Neural cell (in vitro differentiated cells): ENCODE measurements at regions not wholly inside any gene's neighbourhood (a gene's known extent, or its start where the extent isn't known, plus 50 kb on each side); places are given as distances from the start of the nearest gene placed in this dataset.

Experiments
- H2AFZ ChIP-seq: fragments of 200-600, 300-800 bp; sonication (generic), shearing (Covaris generic); 2 replicates; pipeline ENCODE4 v1.6.0; 2014; ENCODE audit warnings: low read depth, mild to moderate bottlenecking, antibody characterized with exemption, low read length, moderate library complexity
- H3F3A ChIP-seq: fragments of 200-600 bp; shearing (Covaris generic); 2 replicates; pipeline ENCODE4 v1.6.1; 2016; ENCODE audit warnings: mild to moderate bottlenecking, moderate library complexity, mixed read lengths, antibody characterized with exemption, low read length; ENCODE audit not compliant: insufficient read depth, poor library complexity, severe bottlenecking
- H3K27ac ChIP-seq: fragments of 200-600, 300-800 bp; sonication (generic), shearing (Covaris generic); 2 replicates; pipeline ENCODE4 v1.5.1; 2014; ENCODE audit warnings: mild to moderate bottlenecking, low read length, moderate library complexity
- H3K27me3 ChIP-seq: fragments of 300-800, 200-600 bp; sonication (generic), shearing (Covaris generic); 2 replicates; pipeline ENCODE4 v1.6.0; 2014; ENCODE audit warnings: mild to moderate bottlenecking, low read depth, low read length, moderate library complexity; ENCODE audit not compliant: insufficient read depth
- H3K36me3 ChIP-seq: fragments of 300-800, 200-600 bp; sonication (generic), shearing (Covaris generic); 2 replicates; pipeline ENCODE4 v1.5.1; 2014; ENCODE audit warnings: mild to moderate bottlenecking, antibody characterized with exemption, low read length, moderate library complexity; ENCODE audit not compliant: insufficient read depth
- H3K4me2 ChIP-seq: fragments of 300-800, 200-600 bp; sonication (generic), shearing (Covaris generic); 2 replicates; pipeline ENCODE4 v1.6.0; 2014; ENCODE audit warnings: mild to moderate bottlenecking, low read length
- H3K4me3 ChIP-seq: fragments of 300-800, 200-600 bp; sonication (generic), shearing (Covaris generic); 2 replicates; pipeline ENCODE4 v1.5.1; 2014; ENCODE audit warnings: mild to moderate bottlenecking, low read length, moderate library complexity
- H3K79me2 ChIP-seq: fragments of 200-600 bp; shearing (Covaris generic); replicated peaks from 2 replicates; pipeline ENCODE4 v1.6.0; 2014; ENCODE audit warnings: mild to moderate bottlenecking, low read length, moderate library complexity; ENCODE audit not compliant: insufficient read depth
- H3K9ac ChIP-seq: fragments of 300-800, 200-600 bp; sonication (generic), shearing (Covaris generic); 2 replicates; pipeline ENCODE4 v1.6.1; 2016; ENCODE audit warnings: mild to moderate bottlenecking, low read length, mixed read lengths
- H3K9me2 ChIP-seq: fragments of 200-600 bp; shearing (Covaris generic); 2 replicates; pipeline ENCODE4 v1.6.1; 2016; ENCODE audit warnings: mild to moderate bottlenecking, low read length, mixed read lengths; ENCODE audit not compliant: insufficient read depth
- H3K9me3 ChIP-seq: fragments of 200-600, 300-800 bp; sonication (generic), shearing (Covaris generic); 2 replicates; pipeline ENCODE4 v1.6.1; 2016; ENCODE audit warnings: mild to moderate bottlenecking, mixed run types, low read length, moderate library complexity, mixed read lengths
- H4K20me1 ChIP-seq: fragments of 200-600 bp; shearing (Covaris generic); 2 replicates; pipeline ENCODE4 v1.6.1; 2016; ENCODE audit warnings: mild to moderate bottlenecking, mixed run types; ENCODE audit not compliant: insufficient read depth
- EP300 ChIP-seq: fragments of 450-650 bp; conservative IDR thresholded peaks from 2 replicates; pipeline ENCODE4 v1.6.1; 2014; ENCODE audit warnings: antibody characterized with exemption, mild to moderate bottlenecking, moderate library complexity; ENCODE audit not compliant: poor library complexity, severe bottlenecking
- EZH2 ChIP-seq: fragments of 200-600, 300-800 bp; shearing (Covaris generic), sonication (generic); IDR thresholded peaks from 2 replicates; pipeline ENCODE4 v1.6.1; 2014; ENCODE audit warnings: antibody characterized with exemption, low read length, borderline replicate concordance, mild to moderate bottlenecking; ENCODE audit not compliant: insufficient read depth, poor library complexity, severe bottlenecking
- MXI1 ChIP-seq: fragments of 450-650 bp; conservative IDR thresholded peaks from 2 replicates; pipeline ENCODE4 v1.6.1; 2014; ENCODE audit warnings: antibody characterized with exemption, mild to moderate bottlenecking; ENCODE audit not compliant: poor library complexity, severe bottlenecking
- POLR2AphosphoS5 ChIP-seq: IDR thresholded peaks from 2 replicates; pipeline ENCODE4 v1.6.1; 2012
- RAD21 ChIP-seq: fragments of 450-650 bp; conservative IDR thresholded peaks from 2 replicates; pipeline ENCODE4 v1.6.1; 2014; ENCODE audit warnings: antibody characterized with exemption, mild to moderate bottlenecking, moderate library complexity
- SMC3 ChIP-seq: fragments of 450-650 bp; conservative IDR thresholded peaks from 2 replicates; pipeline ENCODE4 v1.6.1; 2014; ENCODE audit warnings: antibody characterized with exemption, mild to moderate bottlenecking, moderate library complexity; ENCODE audit not compliant: poor library complexity
- TAF1 ChIP-seq: IDR thresholded peaks from 2 replicates; pipeline ENCODE4 v1.6.1; 2012; ENCODE audit warnings: low read depth
- TF ChIP-seq, protein P1 (sequence below): IDR thresholded peaks from 2 replicates; pipeline ENCODE4 v1.6.1; 2012; ENCODE audit warnings: borderline replicate concordance
- TF ChIP-seq, protein P2 (sequence below): fragments of 450-650 bp; IDR thresholded peaks from 2 replicates; pipeline ENCODE4 v1.5.1; 2014; ENCODE audit warnings: antibody characterized with exemption, mild to moderate bottlenecking, moderate library complexity; ENCODE audit not compliant: poor library complexity, severe bottlenecking

GRCh38 chr18:72456802-72457201 lies 87.3 kb downstream of the CBLN2 start:
- H2AFZ ChIP-seq, result no peak overlapping the region
- H3K27me3 ChIP-seq, result no peaks in the 10 kb centered on the region
- no peaks in the 10 kb centered on the region for H3K9me3 ChIP-seq
- TF ChIP-seq, protein P1, sequence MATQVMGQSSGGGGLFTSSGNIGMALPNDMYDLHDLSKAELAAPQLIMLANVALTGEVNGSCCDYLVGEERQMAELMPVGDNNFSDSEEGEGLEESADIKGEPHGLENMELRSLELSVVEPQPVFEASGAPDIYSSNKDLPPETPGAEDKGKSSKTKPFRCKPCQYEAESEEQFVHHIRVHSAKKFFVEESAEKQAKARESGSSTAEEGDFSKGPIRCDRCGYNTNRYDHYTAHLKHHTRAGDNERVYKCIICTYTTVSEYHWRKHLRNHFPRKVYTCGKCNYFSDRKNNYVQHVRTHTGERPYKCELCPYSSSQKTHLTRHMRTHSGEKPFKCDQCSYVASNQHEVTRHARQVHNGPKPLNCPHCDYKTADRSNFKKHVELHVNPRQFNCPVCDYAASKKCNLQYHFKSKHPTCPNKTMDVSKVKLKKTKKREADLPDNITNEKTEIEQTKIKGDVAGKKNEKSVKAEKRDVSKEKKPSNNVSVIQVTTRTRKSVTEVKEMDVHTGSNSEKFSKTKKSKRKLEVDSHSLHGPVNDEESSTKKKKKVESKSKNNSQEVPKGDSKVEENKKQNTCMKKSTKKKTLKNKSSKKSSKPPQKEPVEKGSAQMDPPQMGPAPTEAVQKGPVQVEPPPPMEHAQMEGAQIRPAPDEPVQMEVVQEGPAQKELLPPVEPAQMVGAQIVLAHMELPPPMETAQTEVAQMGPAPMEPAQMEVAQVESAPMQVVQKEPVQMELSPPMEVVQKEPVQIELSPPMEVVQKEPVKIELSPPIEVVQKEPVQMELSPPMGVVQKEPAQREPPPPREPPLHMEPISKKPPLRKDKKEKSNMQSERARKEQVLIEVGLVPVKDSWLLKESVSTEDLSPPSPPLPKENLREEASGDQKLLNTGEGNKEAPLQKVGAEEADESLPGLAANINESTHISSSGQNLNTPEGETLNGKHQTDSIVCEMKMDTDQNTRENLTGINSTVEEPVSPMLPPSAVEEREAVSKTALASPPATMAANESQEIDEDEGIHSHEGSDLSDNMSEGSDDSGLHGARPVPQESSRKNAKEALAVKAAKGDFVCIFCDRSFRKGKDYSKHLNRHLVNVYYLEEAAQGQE, result peak; percentile 76
- TF ChIP-seq TAF1 (no peak), POLR2AphosphoS5 (peak; percentile 81), EZH2 (no peak), EP300 (peak; percentile 87), SMC3 (no peak)
- no peak overlapping the region for H3K27ac ChIP-seq
- H3K4me2 ChIP-seq, result no peak overlapping the region
- H3K9me2 ChIP-seq, result no peaks in the 10 kb centered on the region
- peaks cover 2% of the 10 kb centered on the region for H3F3A ChIP-seq
- no peaks in the 10 kb centered on the region for H3K79me2 ChIP-seq
- H4K20me1 ChIP-seq, result no peaks in the 10 kb centered on the region
- no peaks in the 10 kb centered on the region for H3K36me3 ChIP-seq
- no peak overlapping the region for H3K4me3 ChIP-seq
- no peak overlapping the region for H3K9ac ChIP-seq

GRCh38 chr18:72452328-72452727 lies 91.8 kb downstream of the CBLN2 start:
- H3F3A ChIP-seq, result peaks cover 2% of the 10 kb centered on the region

More at GRCh38 chr18:72452328-72452727, 91.8 kb downstream of the CBLN2 start:
- Histone ChIP-seq H3K4me3 (no peak overlapping the region), H3K27ac (no peak overlapping the region), H3K36me3 (no peaks in the 10 kb centered on the region), H2AFZ (no peak overlapping the region), H3K79me2 (no peaks in the 10 kb centered on the region), H3K9me2 (no peaks in the 10 kb centered on the region), H4K20me1 (no peaks in the 10 kb centered on the region), H3K9ac (no peak overlapping the region), H3K9me3 (no peaks in the 10 kb centered on the region), H3K4me2 (no peak overlapping the region), H3K27me3 (no peaks in the 10 kb centered on the region)
- TF ChIP-seq EZH2 (no peak), MXI1 (no peak), RAD21 (no peak), EP300 (no peak), TAF1 (no peak), SMC3 (no peak), POLR2AphosphoS5 (no peak)
- TF ChIP-seq, protein P2, sequence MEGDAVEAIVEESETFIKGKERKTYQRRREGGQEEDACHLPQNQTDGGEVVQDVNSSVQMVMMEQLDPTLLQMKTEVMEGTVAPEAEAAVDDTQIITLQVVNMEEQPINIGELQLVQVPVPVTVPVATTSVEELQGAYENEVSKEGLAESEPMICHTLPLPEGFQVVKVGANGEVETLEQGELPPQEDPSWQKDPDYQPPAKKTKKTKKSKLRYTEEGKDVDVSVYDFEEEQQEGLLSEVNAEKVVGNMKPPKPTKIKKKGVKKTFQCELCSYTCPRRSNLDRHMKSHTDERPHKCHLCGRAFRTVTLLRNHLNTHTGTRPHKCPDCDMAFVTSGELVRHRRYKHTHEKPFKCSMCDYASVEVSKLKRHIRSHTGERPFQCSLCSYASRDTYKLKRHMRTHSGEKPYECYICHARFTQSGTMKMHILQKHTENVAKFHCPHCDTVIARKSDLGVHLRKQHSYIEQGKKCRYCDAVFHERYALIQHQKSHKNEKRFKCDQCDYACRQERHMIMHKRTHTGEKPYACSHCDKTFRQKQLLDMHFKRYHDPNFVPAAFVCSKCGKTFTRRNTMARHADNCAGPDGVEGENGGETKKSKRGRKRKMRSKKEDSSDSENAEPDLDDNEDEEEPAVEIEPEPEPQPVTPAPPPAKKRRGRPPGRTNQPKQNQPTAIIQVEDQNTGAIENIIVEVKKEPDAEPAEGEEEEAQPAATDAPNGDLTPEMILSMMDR, result no peak
- TF ChIP-seq, protein P1, result no peak
